Smooth muscle cell (in vitro differentiated cells): ENCODE measurements at regions not wholly inside any gene's neighbourhood (a gene's known extent, or its start where the extent isn't known, plus 50 kb on each side); places are given as distances from the start of the nearest gene placed in this dataset.
A peak's percentile ranks its signal among the peaks of the same experiment; 100 is the strongest.

Source experiments
- DNase-seq: peaks from one replicate; lab custom pipeline; 2025; ENCODE audit not compliant: unreplicated experiment; lab: John Stamatoyannopoulos, UW
- H2AFZ ChIP-seq: fragments of 200-600 bp; sonication (generic); 2 replicates; pipeline ENCODE4 v1.6.0; 2016; ENCODE audit warnings: antibody characterized with exemption, low read depth, mild to moderate bottlenecking
- H3F3A ChIP-seq: fragments of 200-600 bp; sonication (generic); 2 replicates; pipeline ENCODE4 v1.6.0; 2017; ENCODE audit warnings: antibody characterized with exemption, low read depth
- H3K27ac ChIP-seq: fragments of 200-600 bp; sonication (generic); 2 replicates; pipeline ENCODE4 v1.5.1; 2016; ENCODE audit warnings: low read depth, mild to moderate bottlenecking
- H3K27me3 ChIP-seq: fragments of 200-600 bp; sonication (generic); 2 replicates; pipeline ENCODE4 v1.6.1; 2016; ENCODE audit warnings: low read depth, mild to moderate bottlenecking
- H3K36me3 ChIP-seq: fragments of 200-600 bp; sonication (generic); 2 replicates; pipeline ENCODE4 v1.5.1; 2016; ENCODE audit warnings: low read depth
- H3K4me1 ChIP-seq: fragments of 200-600 bp; sonication (generic); 2 replicates; pipeline ENCODE4 v1.5.1; 2016; ENCODE audit warnings: low read depth
- H3K4me2 ChIP-seq: fragments of 200-600 bp; sonication (generic); 2 replicates; pipeline ENCODE4 v1.6.0; 2016; ENCODE audit warnings: mild to moderate bottlenecking
- H3K4me3 ChIP-seq: fragments of 200-600 bp; sonication (generic); 2 replicates; pipeline ENCODE4 v1.5.1; 2016; ENCODE audit warnings: mild to moderate bottlenecking
- H3K79me2 ChIP-seq: fragments of 200-600 bp; sonication (generic); 2 replicates; pipeline ENCODE4 v1.6.0; 2016; ENCODE audit warnings: low read depth, mild to moderate bottlenecking
- H3K9ac ChIP-seq: fragments of 200-600 bp; sonication (generic); 2 replicates; pipeline ENCODE4 v1.6.0; 2016; ENCODE audit warnings: low read depth
- H3K9me3 ChIP-seq: fragments of 200-600 bp; sonication (generic); replicated peaks from 2 replicates; pipeline ENCODE4 v1.5.1; 2016; ENCODE audit warnings: low read depth
- H4K20me1 ChIP-seq: fragments of 200-600 bp; sonication (generic); 2 replicates; pipeline ENCODE4 v1.6.0; 2016; ENCODE audit warnings: low read depth
- CTCF ChIP-seq: fragments of 200-600 bp; sonication (generic); IDR thresholded peaks from 2 replicates; pipeline ENCODE4 v1.5.1; 2017; ENCODE audit warnings: borderline replicate concordance, mild to moderate bottlenecking, antibody characterized with exemption; ENCODE audit not compliant: insufficient read depth, poor library complexity, severe bottlenecking
- WGBS: methylation state at CpG from one replicate; pipeline ENCODE4 v1.1.7; 2016; ENCODE audit warnings: low lambda C conversion rate; 5-methylcytosine and 5-hydroxymethylcytosine counted together

- no peak for DNase-seq
- H3K9me3 ChIP-seq = no peaks in the 10 kb centered on the region
- WGBS = 86% methylated on average over 6 of the region's 6 CpGs
- H2AFZ ChIP-seq = no peak overlapping the region
- peaks cover 9% of the 10 kb centered on the region for H3K4me1 ChIP-seq
- H4K20me1 ChIP-seq = no peaks in the 10 kb centered on the region
- no peak overlapping the region for H3K27ac ChIP-seq
- H3K4me2 ChIP-seq = no peak overlapping the region
- H3F3A ChIP-seq = no peaks in the 10 kb centered on the region
- H3K9ac ChIP-seq = no peak overlapping the region
- H3K4me3 ChIP-seq = no peak overlapping the region
- H3K36me3 ChIP-seq = no peaks in the 10 kb centered on the region
- no peaks in the 10 kb centered on the region for H3K27me3 ChIP-seq
- TF ChIP-seq CTCF = no peak
- no peaks in the 10 kb centered on the region for H3K79me2 ChIP-seq
Measured at GRCh38 chr13:23488442-23488841, 54.9 kb upstream of the SACS start.

GRCh38 chr13:23496255-23496654 is 62.8 kb upstream of the SACS start:
- WGBS = 94% methylated on average over 2 of the region's 2 CpGs
- H3K79me2 ChIP-seq = no peaks in the 10 kb centered on the region
- no peak overlapping the region for H3K4me2 ChIP-seq
- no peaks in the 10 kb centered on the region for H4K20me1 ChIP-seq
- H3K4me3 ChIP-seq = no peak overlapping the region
- no peaks in the 10 kb centered on the region for H3K4me1 ChIP-seq
- no peak for TF ChIP-seq CTCF
- H3K27me3 ChIP-seq = no peaks in the 10 kb centered on the region
- no peaks in the 10 kb centered on the region for H3K36me3 ChIP-seq
- no peak overlapping the region for H3K27ac ChIP-seq
- H3F3A ChIP-seq = no peaks in the 10 kb centered on the region
- H2AFZ ChIP-seq = no peak overlapping the region
- no peaks in the 10 kb centered on the region for H3K9me3 ChIP-seq
- H3K9ac ChIP-seq = no peak overlapping the region
- DNase-seq = no peak

GRCh38 chr13:23497191-23497590 is 63.7 kb upstream of the SACS start:
- WGBS = 65% methylated on average over 6 of the region's 6 CpGs
- no peaks in the 10 kb centered on the region for H4K20me1 ChIP-seq
- no peak overlapping the region for H3K4me3 ChIP-seq
- no peaks in the 10 kb centered on the region for H3K4me1 ChIP-seq
- H3K27me3 ChIP-seq = no peaks in the 10 kb centered on the region
- H3K9ac ChIP-seq = no peak overlapping the region
- DNase-seq = no peak
- H3K79me2 ChIP-seq = no peaks in the 10 kb centered on the region
- H3K9me3 ChIP-seq = no peaks in the 10 kb centered on the region
- H3K4me2 ChIP-seq = no peak overlapping the region
- no peak overlapping the region for H3K27ac ChIP-seq
- no peak overlapping the region for H2AFZ ChIP-seq
- no peaks in the 10 kb centered on the region for H3F3A ChIP-seq
- no peaks in the 10 kb centered on the region for H3K36me3 ChIP-seq
- no peak for TF ChIP-seq CTCF

- Histone ChIP-seq H3K27ac (peak overlapping the region; percentile 75), H3F3A (peaks cover 11% of the 10 kb centered on the region), H3K79me2 (no peaks in the 10 kb centered on the region), H3K4me2 (peak overlapping the region; percentile 27), H3K4me3 (no peak overlapping the region), H2AFZ (peak overlapping the region; percentile 17), H3K9me3 (no peaks in the 10 kb centered on the region), H3K36me3 (no peaks in the 10 kb centered on the region), H4K20me1 (no peaks in the 10 kb centered on the region), H3K9ac (no peak overlapping the region), H3K4me1 (peaks cover 6% of the 10 kb centered on the region), H3K27me3 (no peaks in the 10 kb centered on the region)
- 41% methylated on average over 4 of the region's 4 CpGs for WGBS
- no peak for TF ChIP-seq CTCF
- no peak for DNase-seq
Measured at GRCh38 chr13:23500849-23501248, 67.3 kb upstream of the SACS start.
